ENCODE measurements at regions not wholly inside any gene's neighbourhood (a gene's known extent, or its start where the extent isn't known, plus 50 kb on each side); places are given as distances from the start of the nearest gene placed in this dataset.
"Not testable (repeated sequence)": the region's sequence is repeated elsewhere in the genome, so short reads cannot be mapped to it uniquely, and the experiment has no call there.

- H3K4me3 ChIP-seq (ENCODE audit: low read depth, low read length): no peak overlapping the region
- DNase-seq (ENCODE audit: low read depth): no peak
- no peak for TF ChIP-seq CTCF (conservative IDR thresholded peaks at IDR 0.05; ENCODE audit: low read depth, low read length)
These were observed 307.7 kb downstream of the OMA1 start for GRCh38 chr1:58238846-58239245.

- TF ChIP-seq CTCF (conservative IDR thresholded peaks at IDR 0.05; ENCODE audit: low read depth, low read length): no peak
- no peak overlapping the region for H3K4me3 ChIP-seq (ENCODE audit: low read depth, low read length)
- DNase-seq (ENCODE audit: low read depth): no peak
These were observed 312.8 kb downstream of the OMA1 start for GRCh38 chr1:58233729-58234128.

GRCh38 chr1:58231204-58231603 lies 315.3 kb downstream of the OMA1 start:
- DNase-seq (ENCODE audit: low read depth): no peak
- TF ChIP-seq CTCF (conservative IDR thresholded peaks at IDR 0.05; ENCODE audit: low read depth, low read length): no peak
- H3K4me3 ChIP-seq (ENCODE audit: low read depth, low read length): no peak overlapping the region

GRCh38 chr1:58227604-58228003 lies 318.9 kb downstream of the OMA1 start:
- no peak overlapping the region for H3K4me3 ChIP-seq (ENCODE audit: low read depth, low read length)
- TF ChIP-seq CTCF (conservative IDR thresholded peaks at IDR 0.05; ENCODE audit: low read depth, low read length): no peak
- no peak for DNase-seq (ENCODE audit: low read depth)

- no peak overlapping the region for H3K4me3 ChIP-seq (ENCODE audit: low read depth, low read length)
- TF ChIP-seq CTCF (conservative IDR thresholded peaks at IDR 0.05; ENCODE audit: low read depth, low read length): no peak
- DNase-seq (ENCODE audit: low read depth): no peak
These were observed 323.0 kb downstream of the OMA1 start for GRCh38 chr1:58223522-58223921.

- TF ChIP-seq CTCF (conservative IDR thresholded peaks at IDR 0.05; ENCODE audit: low read depth, low read length): no peak
- H3K4me3 ChIP-seq (ENCODE audit: low read depth, low read length): no peak overlapping the region
- no peak for DNase-seq (ENCODE audit: low read depth)
These were observed 325.6 kb downstream of the OMA1 start for GRCh38 chr1:58220836-58221472.

- H3K4me3 ChIP-seq (ENCODE audit: low read depth, low read length); DNase-seq (ENCODE audit: low read depth): not testable (repeated sequence)
These were observed 330.4 kb downstream of the OMA1 start for GRCh38 chr1:58216169-58216568.
